Neural cell (in vitro differentiated cells): ENCODE measurements at regions not wholly inside any gene's neighbourhood (a gene's known extent, or its start where the extent isn't known, plus 50 kb on each side); places are given as distances from the start of the nearest gene placed in this dataset.
"Not testable (repeated sequence)": the region's sequence is repeated elsewhere in the genome, so short reads cannot be mapped to it uniquely, and the experiment has no call there.

Experiments used
- EP300 ChIP-seq: fragments of 450-650 bp; conservative IDR thresholded peaks from 2 replicates; pipeline ENCODE4 v1.6.1; 2014; ENCODE audit warnings: antibody characterized with exemption, mild to moderate bottlenecking, moderate library complexity; ENCODE audit not compliant: poor library complexity, severe bottlenecking
- EZH2 ChIP-seq: fragments of 200-600, 300-800 bp; shearing (Covaris generic), sonication (generic); IDR thresholded peaks from 2 replicates; pipeline ENCODE4 v1.6.1; 2014; ENCODE audit warnings: antibody characterized with exemption, low read length, borderline replicate concordance, mild to moderate bottlenecking; ENCODE audit not compliant: insufficient read depth, poor library complexity, severe bottlenecking
- MXI1 ChIP-seq: fragments of 450-650 bp; conservative IDR thresholded peaks from 2 replicates; pipeline ENCODE4 v1.6.1; 2014; ENCODE audit warnings: antibody characterized with exemption, mild to moderate bottlenecking; ENCODE audit not compliant: poor library complexity, severe bottlenecking
- POLR2AphosphoS5 ChIP-seq: IDR thresholded peaks from 2 replicates; pipeline ENCODE4 v1.6.1; 2012
- RAD21 ChIP-seq: fragments of 450-650 bp; conservative IDR thresholded peaks from 2 replicates; pipeline ENCODE4 v1.6.1; 2014; ENCODE audit warnings: antibody characterized with exemption, mild to moderate bottlenecking, moderate library complexity
- SMC3 ChIP-seq: fragments of 450-650 bp; conservative IDR thresholded peaks from 2 replicates; pipeline ENCODE4 v1.6.1; 2014; ENCODE audit warnings: antibody characterized with exemption, mild to moderate bottlenecking, moderate library complexity; ENCODE audit not compliant: poor library complexity
- TAF1 ChIP-seq: IDR thresholded peaks from 2 replicates; pipeline ENCODE4 v1.6.1; 2012; ENCODE audit warnings: low read depth
- TF ChIP-seq, protein P1 (sequence below): fragments of 450-650 bp; IDR thresholded peaks from 2 replicates; pipeline ENCODE4 v1.5.1; 2014; ENCODE audit warnings: antibody characterized with exemption, mild to moderate bottlenecking, moderate library complexity; ENCODE audit not compliant: poor library complexity, severe bottlenecking
- TF ChIP-seq, protein P2 (sequence below): IDR thresholded peaks from 2 replicates; pipeline ENCODE4 v1.6.1; 2012; ENCODE audit warnings: borderline replicate concordance

DNA sequence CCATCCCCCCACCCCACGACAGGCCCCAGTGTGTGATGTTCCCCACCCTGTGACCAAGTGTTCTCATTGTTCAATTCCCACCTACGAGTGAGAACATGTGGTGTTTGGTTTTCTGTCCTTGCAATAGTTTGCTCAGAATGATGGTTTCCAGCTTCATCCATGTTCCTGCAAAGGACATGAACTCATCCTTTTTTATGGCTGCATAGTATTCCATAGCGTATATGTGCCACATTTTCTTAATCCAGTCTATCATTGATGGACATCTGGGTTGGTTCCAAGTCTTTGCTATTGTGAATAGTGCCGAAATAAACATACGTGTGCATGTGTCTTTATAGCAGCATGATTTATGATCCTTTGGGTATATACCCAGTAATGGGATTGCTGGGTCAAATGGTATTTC, 132.5 kb downstream of the EBLN2 start:
- TF ChIP-seq, protein P1, sequence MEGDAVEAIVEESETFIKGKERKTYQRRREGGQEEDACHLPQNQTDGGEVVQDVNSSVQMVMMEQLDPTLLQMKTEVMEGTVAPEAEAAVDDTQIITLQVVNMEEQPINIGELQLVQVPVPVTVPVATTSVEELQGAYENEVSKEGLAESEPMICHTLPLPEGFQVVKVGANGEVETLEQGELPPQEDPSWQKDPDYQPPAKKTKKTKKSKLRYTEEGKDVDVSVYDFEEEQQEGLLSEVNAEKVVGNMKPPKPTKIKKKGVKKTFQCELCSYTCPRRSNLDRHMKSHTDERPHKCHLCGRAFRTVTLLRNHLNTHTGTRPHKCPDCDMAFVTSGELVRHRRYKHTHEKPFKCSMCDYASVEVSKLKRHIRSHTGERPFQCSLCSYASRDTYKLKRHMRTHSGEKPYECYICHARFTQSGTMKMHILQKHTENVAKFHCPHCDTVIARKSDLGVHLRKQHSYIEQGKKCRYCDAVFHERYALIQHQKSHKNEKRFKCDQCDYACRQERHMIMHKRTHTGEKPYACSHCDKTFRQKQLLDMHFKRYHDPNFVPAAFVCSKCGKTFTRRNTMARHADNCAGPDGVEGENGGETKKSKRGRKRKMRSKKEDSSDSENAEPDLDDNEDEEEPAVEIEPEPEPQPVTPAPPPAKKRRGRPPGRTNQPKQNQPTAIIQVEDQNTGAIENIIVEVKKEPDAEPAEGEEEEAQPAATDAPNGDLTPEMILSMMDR, result not testable (repeated sequence)
- TF ChIP-seq TAF1, RAD21, EZH2, POLR2AphosphoS5, MXI1, EP300, SMC3: not testable (repeated sequence)
- TF ChIP-seq, protein P2, sequence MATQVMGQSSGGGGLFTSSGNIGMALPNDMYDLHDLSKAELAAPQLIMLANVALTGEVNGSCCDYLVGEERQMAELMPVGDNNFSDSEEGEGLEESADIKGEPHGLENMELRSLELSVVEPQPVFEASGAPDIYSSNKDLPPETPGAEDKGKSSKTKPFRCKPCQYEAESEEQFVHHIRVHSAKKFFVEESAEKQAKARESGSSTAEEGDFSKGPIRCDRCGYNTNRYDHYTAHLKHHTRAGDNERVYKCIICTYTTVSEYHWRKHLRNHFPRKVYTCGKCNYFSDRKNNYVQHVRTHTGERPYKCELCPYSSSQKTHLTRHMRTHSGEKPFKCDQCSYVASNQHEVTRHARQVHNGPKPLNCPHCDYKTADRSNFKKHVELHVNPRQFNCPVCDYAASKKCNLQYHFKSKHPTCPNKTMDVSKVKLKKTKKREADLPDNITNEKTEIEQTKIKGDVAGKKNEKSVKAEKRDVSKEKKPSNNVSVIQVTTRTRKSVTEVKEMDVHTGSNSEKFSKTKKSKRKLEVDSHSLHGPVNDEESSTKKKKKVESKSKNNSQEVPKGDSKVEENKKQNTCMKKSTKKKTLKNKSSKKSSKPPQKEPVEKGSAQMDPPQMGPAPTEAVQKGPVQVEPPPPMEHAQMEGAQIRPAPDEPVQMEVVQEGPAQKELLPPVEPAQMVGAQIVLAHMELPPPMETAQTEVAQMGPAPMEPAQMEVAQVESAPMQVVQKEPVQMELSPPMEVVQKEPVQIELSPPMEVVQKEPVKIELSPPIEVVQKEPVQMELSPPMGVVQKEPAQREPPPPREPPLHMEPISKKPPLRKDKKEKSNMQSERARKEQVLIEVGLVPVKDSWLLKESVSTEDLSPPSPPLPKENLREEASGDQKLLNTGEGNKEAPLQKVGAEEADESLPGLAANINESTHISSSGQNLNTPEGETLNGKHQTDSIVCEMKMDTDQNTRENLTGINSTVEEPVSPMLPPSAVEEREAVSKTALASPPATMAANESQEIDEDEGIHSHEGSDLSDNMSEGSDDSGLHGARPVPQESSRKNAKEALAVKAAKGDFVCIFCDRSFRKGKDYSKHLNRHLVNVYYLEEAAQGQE, result not testable (repeated sequence)
